ENCODE measurements at regions not wholly inside any gene's neighbourhood (a gene's known extent, or its start where the extent isn't known, plus 50 kb on each side); places are given as distances from the start of the nearest gene placed in this dataset.

DNA sequence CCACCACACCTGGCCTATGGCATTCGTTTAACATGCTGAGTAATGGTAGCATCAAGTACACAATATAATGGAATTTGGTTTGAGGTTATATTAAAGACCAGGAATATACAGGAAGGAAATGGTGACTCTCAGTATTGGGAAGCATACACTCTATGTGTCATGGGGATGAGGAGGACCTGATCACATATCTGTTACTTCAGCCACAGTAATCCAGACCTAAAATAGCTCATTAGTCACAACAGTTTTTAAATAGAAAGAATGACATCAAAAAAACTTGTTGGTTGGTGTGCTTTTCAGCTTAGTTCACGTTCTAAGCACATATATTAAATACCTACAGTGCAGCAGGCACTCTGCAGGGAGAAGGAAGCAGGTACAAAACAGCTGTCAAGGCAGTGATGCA lies 52.5 kb upstream of the ATP2C1 start:
- DNase-seq = no peak

DNA sequence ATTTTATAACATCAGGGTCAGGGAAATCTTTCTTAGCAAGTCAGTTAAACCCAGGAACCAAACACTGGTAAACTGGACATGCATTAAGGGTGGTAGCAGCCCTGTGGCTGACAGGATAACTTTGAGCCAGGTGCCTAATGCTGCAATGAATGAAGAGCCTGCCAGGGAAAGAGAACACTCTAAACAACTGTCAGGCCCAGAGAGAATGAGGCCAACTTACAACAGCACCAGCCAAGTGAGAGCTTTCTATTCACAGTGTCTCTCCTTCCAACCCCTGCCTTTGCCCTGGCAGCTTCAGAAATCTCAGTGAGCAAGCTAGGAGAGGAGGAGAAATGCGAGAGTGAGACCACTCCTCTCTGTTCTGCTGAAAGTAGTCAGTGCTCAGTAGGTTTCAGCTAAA lies 50.4 kb upstream of the ATP2C1 start:
- no peak for DNase-seq

Measured in NCI-H1436 (cell line).